HepG2 (cell line): ENCODE measurements at regions not wholly inside any gene's neighbourhood (a gene's known extent, or its start where the extent isn't known, plus 50 kb on each side); places are given as distances from the start of the nearest gene placed in this dataset.

Experiments
- DMAP1 ChIP-seq: IDR thresholded peaks from 2 replicates; pipeline ENCODE4 v1.6.1; 2016
- ELF4 ChIP-seq: sonication (generic); formaldehyde crosslinking; IDR thresholded peaks from 2 replicates; pipeline ENCODE4 v1.5.0; 2020; ENCODE audit warnings: missing genetic modification reagents, mild to moderate bottlenecking, moderate library complexity, borderline replicate concordance
- GATA4 ChIP-seq: sonication (generic); IDR thresholded peaks from 2 replicates; pipeline ENCODE4 v1.6.1; 2016; ENCODE audit warnings: antibody characterized with exemption, low read depth, borderline replicate concordance
- TF ChIP-seq, protein P1 (sequence below): sonication (generic); formaldehyde crosslinking; conservative IDR thresholded peaks from 2 replicates; pipeline ENCODE4 v1.8.1; 2023; ENCODE audit warnings: missing genetic modification reagents
- TF ChIP-seq, protein P2 (sequence below): IDR thresholded peaks from 2 replicates; pipeline ENCODE4 v1.6.1; 2018; ENCODE audit warnings: missing genetic modification reagents, mild to moderate bottlenecking, missing compliant biosample characterization
- TF ChIP-seq, protein P3 (sequence below): sonication (generic); formaldehyde crosslinking; IDR thresholded peaks from 2 replicates; pipeline ENCODE4 v1.5.0; 2020; ENCODE audit warnings: mild to moderate bottlenecking, missing genetic modification reagents, borderline replicate concordance
- TF ChIP-seq, protein P4 (sequence below): sonication (generic); formaldehyde crosslinking; IDR thresholded peaks from 2 replicates; pipeline ENCODE4 v1.5.0; 2020; ENCODE audit warnings: missing genetic modification reagents

DNA sequence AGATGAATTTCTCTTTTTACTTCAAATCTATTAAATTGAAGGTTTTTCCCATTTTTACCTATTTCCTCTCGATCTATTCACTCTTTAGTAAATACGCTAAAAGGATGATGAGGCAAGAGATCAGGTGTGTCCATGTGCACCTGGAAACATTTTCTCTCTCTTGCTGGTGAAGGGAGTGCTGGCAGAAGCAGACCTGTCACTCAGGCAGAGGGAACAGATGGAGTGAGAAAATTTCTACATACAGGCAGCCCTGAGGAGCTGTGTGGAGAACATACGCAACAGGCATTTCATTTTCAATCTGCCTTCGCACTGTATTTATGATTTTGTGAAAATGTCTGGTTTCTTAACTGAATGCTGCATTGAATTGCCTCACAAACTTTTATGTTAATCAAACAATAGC lies 249.5 kb downstream of the GPM6A start (continued):
- TF ChIP-seq, protein P1, sequence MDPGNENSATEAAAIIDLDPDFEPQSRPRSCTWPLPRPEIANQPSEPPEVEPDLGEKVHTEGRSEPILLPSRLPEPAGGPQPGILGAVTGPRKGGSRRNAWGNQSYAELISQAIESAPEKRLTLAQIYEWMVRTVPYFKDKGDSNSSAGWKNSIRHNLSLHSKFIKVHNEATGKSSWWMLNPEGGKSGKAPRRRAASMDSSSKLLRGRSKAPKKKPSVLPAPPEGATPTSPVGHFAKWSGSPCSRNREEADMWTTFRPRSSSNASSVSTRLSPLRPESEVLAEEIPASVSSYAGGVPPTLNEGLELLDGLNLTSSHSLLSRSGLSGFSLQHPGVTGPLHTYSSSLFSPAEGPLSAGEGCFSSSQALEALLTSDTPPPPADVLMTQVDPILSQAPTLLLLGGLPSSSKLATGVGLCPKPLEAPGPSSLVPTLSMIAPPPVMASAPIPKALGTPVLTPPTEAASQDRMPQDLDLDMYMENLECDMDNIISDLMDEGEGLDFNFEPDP (CRISPR knock-in tag): no peak
- TF ChIP-seq, protein P2, sequence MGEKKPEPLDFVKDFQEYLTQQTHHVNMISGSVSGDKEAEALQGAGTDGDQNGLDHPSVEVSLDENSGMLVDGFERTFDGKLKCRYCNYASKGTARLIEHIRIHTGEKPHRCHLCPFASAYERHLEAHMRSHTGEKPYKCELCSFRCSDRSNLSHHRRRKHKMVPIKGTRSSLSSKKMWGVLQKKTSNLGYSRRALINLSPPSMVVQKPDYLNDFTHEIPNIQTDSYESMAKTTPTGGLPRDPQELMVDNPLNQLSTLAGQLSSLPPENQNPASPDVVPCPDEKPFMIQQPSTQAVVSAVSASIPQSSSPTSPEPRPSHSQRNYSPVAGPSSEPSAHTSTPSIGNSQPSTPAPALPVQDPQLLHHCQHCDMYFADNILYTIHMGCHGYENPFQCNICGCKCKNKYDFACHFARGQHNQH (CRISPR knock-in tag): no peak
- TF ChIP-seq DMAP1 (CRISPR knock-in tag): no peak
- TF ChIP-seq, protein P3, sequence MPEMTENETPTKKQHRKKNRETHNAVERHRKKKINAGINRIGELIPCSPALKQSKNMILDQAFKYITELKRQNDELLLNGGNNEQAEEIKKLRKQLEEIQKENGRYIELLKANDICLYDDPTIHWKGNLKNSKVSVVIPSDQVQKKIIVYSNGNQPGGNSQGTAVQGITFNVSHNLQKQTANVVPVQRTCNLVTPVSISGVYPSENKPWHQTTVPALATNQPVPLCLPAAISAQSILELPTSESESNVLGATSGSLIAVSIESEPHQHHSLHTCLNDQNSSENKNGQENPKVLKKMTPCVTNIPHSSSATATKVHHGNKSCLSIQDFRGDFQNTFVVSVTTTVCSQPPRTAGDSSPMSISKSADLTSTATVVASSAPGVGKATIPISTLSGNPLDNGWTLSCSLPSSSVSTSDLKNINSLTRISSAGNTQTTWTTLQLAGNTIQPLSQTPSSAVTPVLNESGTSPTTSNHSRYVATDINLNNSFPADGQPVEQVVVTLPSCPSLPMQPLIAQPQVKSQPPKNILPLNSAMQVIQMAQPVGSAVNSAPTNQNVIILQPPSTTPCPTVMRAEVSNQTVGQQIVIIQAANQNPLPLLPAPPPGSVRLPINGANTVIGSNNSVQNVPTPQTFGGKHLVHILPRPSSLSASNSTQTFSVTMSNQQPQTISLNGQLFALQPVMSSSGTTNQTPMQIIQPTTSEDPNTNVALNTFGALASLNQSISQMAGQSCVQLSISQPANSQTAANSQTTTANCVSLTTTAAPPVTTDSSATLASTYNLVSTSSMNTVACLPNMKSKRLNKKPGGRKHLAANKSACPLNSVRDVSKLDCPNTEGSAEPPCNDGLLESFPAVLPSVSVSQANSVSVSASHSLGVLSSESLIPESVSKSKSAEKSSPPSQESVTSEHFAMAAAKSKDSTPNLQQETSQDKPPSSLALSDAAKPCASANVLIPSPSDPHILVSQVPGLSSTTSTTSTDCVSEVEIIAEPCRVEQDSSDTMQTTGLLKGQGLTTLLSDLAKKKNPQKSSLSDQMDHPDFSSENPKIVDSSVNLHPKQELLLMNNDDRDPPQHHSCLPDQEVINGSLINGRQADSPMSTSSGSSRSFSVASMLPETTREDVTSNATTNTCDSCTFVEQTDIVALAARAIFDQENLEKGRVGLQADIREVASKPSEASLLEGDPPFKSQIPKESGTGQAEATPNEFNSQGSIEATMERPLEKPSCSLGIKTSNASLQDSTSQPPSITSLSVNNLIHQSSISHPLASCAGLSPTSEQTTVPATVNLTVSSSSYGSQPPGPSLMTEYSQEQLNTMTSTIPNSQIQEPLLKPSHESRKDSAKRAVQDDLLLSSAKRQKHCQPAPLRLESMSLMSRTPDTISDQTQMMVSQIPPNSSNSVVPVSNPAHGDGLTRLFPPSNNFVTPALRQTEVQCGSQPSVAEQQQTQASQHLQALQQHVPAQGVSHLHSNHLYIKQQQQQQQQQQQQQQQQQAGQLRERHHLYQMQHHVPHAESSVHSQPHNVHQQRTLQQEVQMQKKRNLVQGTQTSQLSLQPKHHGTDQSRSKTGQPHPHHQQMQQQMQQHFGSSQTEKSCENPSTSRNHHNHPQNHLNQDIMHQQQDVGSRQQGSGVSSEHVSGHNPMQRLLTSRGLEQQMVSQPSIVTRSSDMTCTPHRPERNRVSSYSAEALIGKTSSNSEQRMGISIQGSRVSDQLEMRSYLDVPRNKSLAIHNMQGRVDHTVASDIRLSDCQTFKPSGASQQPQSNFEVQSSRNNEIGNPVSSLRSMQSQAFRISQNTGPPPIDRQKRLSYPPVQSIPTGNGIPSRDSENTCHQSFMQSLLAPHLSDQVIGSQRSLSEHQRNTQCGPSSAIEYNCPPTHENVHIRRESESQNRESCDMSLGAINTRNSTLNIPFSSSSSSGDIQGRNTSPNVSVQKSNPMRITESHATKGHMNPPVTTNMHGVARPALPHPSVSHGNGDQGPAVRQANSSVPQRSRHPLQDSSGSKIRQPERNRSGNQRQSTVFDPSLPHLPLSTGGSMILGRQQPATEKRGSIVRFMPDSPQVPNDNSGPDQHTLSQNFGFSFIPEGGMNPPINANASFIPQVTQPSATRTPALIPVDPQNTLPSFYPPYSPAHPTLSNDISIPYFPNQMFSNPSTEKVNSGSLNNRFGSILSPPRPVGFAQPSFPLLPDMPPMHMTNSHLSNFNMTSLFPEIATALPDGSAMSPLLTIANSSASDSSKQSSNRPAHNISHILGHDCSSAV (CRISPR knock-in tag): no peak
- TF ChIP-seq GATA4: no peak
- TF ChIP-seq, protein P4, sequence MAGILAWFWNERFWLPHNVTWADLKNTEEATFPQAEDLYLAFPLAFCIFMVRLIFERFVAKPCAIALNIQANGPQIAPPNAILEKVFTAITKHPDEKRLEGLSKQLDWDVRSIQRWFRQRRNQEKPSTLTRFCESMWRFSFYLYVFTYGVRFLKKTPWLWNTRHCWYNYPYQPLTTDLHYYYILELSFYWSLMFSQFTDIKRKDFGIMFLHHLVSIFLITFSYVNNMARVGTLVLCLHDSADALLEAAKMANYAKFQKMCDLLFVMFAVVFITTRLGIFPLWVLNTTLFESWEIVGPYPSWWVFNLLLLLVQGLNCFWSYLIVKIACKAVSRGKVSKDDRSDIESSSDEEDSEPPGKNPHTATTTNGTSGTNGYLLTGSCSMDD (CRISPR knock-in tag): no peak
- TF ChIP-seq ELF4 (CRISPR knock-in tag): no peak
- TF ChIP-seq, all 625 proteins: peak for 0
